Ecto neural progenitor cell (in vitro differentiated cells): ENCODE measurements at regions not wholly inside any gene's neighbourhood (a gene's known extent, or its start where the extent isn't known, plus 50 kb on each side); places are given as distances from the start of the nearest gene placed in this dataset.
"Not testable (repeated sequence)": the region's sequence is repeated elsewhere in the genome, so short reads cannot be mapped to it uniquely, and the experiment has no call there.

Experiments
- DNase-seq: peaks from one replicate; pipeline ENCODE4 v3.0.0-alpha.2; 2018; ENCODE audit warnings: low spot score

DNA sequence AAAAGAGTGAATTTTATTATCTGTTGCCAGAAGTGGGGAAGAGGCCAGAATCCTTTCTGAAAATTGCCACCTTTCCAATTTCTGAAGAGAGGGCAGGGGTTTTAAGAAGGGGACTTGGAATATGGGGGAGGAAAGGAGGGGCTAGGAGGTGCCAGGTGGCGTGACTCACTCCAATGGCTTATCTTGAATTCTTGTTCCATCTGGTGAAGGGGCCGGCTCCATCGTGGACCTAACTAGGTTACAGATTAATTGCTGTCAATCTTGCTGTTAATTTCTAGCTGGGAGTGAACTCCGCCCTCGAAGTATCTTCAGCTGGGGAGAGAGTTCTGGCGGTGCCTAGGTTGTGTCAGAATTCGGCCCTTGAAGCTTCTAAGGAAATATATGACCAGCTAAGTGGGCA is 138.7 kb downstream of the YTHDC2 start:
- DNase-seq: no peak

DNA sequence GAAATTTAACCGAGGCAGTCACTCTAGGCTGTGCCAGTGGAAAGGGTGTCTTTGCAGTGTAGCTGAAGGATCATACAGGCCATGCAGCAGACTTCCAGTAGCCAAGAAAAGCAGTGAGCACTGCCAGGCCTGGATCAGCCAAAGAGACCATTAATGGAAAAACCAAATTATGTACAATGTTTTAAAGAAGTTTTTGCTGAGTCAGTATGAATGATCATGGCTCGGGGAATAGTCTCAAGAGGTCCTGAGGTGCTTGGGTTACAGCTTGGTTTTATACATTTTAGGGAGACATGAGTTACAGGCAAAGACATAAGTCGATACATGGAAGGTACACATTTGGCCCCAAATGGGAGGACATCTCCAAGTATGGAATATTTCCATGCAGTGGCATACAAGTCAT is 141.3 kb downstream of the YTHDC2 start:
- no peak for DNase-seq

DNA sequence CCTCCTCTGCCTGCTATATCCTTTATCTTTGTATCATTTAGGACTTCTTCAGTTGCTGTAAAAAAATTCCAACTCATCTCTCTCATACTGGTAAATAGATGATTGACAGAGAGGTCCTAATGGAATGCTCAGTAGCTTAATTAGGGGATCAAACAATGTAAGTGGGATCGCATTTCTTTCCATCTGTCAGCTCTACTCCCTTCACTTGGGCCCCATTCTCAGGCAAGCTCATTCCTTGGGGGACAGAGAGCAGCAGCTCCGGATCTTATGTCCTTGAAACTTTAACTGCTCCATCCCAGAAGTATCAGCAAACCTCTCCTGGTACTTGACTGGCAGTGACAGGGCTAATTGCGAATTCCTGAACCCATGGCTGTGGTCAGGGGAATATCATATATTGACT is 146.7 kb downstream of the YTHDC2 start:
- DNase-seq: no peak

DNA sequence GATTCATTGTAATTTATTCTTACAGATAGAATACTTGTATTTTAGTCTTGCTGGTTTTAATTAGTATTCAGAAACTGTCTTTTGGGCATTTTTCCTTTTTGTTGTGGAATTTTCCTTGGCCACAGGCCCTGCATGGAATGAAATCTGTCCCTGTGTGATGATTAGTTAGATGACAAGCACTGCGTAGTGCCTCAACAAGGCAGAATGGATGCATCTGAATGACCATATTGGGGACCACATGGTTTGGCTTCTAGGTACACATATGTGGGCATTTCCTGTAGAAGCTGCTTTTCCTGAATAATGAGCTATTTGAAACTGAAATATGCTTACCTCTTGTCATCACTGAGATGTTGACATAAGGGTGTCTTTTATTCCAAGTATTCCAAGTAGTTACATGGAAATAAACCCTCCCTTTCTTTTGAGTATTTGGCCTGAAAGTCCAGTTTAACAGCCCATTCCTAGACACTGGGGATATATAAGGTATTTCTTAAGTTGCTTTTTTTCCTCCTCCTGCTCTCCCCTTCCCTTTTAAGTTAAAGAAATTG is 147.3 kb downstream of the YTHDC2 start:
- DNase-seq: no peak

DNA sequence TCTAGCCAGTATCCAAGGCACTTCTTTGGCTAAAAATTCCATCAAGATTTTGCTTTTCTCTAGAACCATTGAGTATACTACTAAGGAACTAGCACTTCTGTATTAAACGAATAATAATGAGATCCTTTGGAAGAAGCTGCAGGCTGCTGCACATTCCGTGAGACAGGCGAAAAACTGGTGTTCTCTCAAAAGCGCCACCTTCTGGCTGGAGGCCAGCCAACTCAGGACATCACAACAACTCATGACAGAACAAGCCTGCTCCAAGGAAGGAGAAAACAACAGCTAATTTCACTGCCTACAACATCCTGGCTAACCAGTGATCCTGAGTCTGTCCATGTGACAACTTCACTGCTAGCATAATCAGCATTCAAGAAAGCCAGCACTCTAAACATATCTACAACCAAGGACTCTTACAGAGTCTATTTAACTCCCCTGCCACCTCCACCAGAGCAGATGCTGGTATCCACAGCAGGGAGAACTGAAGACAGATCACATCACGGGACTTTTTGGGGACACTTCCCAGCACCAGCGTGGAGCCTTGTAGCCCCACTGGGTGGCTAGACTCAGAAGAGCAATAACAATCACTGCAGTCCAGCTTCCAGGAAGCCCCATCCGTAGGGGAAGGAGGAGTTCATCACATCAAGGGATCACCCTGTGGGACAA is 150.5 kb downstream of the YTHDC2 start:
- no peak for DNase-seq

DNA sequence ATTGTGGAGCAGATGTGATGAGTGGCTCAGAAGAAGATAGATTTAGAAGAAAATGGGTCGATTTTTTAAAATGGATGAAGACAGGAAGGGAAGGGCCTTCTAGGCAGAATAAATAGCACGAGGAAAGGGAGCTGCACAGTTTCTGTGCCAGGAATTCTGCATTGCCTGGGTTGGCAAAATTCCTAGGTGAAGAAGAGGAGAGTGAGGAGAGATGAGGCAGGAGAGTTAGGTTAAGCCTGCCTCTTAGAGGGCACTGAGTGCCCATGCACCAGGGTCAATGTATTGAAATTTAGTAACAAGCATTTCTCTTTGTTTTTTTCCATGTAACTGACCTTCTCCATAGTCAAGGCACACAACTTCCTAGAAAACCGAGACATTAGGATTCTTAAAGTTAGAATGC is 159.5 kb downstream of the YTHDC2 start:
- DNase-seq: no peak

DNA sequence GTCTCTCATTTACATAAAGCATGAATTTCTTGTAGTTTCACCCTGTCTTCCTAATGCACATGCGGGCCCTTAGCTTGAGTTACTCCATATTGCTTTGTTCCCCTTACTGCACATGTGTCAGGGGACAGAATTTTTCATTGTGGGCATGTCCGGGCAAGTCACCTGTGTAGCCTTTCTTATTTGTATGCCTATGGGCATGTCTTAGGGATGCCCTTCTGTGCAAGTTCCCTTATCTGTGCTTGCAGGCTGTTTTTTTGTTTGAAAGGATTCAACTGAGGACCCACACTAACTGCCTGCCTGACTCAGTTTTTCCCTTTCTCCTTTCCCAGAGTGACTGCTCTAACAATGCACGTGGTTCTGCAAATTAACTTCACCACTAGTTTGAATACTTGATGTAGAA is 161.7 kb downstream of the YTHDC2 start:
- no peak for DNase-seq

DNA sequence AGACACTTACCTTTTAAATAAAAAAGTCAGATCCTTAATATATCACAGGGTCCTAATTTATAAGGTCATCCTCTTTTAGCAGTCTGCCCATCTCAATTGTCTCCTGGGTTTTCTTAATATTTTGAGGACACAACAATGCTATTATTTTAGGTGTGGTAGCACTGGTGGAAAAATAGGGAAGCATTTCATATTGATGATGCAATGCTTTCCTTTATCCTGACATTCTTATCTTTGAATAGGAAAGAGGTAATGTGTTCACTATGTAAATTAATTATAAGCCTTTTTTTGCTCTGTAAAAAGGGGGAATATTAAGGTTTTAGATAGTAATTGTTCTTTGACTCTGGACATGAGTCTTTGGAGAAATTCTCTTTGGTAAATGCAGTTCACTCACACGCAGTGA is 164.7 kb downstream of the YTHDC2 start:
- DNase-seq: no peak

DNA sequence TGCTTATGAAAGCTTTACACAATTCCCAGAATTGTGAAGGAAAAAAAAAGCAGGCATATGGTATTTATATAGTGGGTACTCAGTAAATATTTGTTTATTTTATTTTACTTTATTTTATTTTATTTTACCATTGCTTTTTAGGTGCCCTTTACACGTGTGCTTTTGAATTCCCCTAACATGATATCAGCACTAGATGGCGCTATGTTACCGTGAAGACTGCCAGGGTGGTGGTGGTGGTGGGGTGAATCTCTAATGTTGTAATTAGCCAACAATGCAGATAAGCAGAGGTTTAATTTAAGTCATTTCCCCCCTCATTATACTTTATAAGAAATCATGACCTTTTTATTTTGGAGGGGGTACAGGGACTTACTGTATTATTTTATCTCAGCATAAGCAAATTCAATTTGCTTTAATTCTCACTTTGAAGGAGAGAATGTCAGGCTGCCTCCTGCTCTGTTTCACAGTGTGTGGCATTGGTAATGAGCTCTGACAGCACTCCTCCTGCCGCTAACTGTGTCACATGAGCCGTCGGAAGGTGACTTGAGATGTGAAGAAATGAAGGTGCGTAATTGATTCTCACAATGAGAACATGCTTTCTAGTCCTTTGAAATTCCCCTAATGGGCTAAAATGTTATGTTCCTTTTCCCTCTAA is 165.6 kb downstream of the YTHDC2 start:
- DNase-seq: no peak

DNA sequence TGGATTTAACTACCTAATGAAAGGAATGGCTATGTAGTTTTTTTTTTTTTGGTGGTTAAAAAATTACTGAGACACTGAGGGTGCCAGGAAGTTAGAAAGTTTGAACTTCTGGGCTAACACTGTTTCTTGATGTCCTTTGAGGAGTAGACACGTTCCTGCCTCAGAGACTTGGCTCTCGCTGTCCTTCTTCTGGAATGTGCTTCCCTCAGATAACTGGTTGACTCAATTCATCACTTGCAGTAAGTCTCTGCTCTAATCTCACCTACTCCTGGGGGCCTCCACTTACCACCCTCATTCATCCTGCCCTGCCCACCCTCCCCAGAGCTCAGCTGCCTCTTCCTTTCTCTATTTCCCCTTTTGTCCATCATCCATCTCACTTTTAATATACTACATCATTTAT is 167.0 kb downstream of the YTHDC2 start:
- no peak for DNase-seq

DNA sequence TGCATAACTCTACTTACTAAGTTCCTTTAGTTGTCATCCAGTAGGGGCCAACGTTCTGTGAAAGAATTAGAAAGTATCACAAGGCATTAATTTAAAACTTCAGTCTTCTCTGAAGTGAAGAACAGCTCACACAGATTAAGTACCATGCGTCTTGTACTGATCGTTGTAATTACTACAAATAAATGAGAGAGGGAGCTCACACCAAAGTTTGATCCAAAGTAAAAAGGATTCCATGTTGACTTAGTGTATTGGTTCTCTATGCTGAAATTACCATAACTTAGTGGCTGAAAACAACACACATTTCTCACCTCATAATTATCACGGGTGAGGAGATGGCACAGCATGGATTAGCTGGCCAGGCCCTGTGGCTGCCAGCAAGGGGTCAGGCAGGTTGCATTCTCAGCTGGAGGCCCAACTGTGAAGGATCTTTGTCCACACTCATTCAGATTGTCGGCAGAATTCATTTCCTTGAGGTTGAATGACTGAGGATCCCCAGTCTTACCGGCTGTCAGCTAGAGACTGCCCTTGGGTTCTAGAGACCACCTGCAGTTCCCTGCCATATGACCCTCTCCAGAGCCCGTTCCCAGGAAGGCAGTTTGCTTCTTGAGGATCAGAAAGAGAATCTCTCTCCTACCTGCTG is 169.1 kb downstream of the YTHDC2 start:
- no peak for DNase-seq

DNA sequence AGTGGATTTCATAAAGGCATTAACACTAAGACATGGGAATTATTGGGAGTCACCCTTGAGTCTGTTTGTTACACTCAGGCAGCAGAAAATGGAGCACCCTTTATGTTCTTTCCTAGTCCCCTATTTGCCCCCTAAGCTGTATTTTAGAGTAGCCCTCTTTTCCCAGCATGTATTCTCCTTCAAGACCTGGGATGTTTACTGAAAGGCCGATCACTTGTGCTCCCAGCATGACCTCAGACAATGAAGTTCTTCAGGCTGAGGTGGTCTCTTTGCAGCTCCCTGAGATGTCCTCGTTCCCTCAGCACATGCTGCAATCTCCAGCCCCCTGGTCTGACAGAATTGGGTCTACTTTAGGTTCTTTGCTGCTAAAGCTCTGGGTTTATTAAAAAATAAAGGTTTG is 169.7 kb downstream of the YTHDC2 start:
- no peak for DNase-seq

DNA sequence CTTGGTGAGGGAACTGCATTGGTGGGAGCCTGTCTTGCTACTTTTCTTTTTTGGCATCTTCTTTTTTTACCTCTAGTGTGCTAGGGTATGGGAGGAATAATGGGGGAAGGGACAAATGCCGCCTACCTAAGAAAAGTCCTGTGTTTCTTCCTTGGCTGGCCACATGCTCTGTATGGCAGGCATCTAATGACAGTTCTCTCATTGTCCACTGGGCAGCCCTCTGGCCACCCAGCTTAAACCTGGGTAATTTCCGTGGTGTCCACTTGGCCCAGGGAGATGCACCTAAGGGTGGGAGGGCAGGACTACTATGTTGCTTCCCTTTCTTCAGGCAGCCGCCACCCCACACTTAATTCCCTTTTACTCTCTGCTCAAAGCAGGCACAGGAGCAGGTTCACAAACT is 173.1 kb downstream of the YTHDC2 start:
- DNase-seq: no peak

DNA sequence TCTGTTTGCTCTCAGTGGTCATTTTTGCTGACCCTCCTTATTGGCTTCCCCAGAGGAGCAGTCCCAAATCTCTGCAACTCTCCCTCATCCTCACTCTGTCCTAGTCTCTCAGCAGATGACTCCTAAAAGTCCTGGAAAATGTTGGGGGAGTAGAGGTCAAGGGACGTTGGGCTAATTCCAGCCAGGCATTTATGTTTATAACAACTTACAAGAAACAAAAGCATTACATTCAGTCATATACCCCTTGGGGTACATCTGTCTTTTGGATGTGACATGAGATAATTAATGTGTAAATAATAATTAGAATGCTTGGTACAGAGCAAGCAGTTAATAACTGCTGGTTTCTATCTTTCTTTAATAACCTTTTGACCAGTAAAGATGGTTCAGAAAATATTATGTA is 176.2 kb downstream of the YTHDC2 start:
- no peak for DNase-seq

DNA sequence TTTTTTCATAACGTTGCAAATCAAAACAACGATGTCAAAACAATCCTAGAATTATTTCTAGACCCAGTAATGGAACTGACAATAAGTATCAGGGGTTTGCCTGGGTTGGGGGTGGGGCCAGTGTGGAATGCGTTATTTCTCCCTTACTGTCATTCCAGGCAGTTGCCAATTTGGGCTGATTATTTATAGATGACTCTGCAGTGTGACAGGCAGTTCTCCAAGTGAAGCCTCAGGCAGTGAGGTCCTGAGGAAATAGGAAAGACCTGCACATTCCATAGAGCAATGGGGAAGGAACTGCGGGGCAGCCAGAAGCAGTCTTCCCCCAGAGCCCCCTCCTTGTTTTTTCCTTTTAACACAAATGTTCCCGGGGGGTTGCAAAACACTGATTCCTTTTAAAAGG is 179.0 kb downstream of the YTHDC2 start:
- peak; percentile 63 for DNase-seq

DNA sequence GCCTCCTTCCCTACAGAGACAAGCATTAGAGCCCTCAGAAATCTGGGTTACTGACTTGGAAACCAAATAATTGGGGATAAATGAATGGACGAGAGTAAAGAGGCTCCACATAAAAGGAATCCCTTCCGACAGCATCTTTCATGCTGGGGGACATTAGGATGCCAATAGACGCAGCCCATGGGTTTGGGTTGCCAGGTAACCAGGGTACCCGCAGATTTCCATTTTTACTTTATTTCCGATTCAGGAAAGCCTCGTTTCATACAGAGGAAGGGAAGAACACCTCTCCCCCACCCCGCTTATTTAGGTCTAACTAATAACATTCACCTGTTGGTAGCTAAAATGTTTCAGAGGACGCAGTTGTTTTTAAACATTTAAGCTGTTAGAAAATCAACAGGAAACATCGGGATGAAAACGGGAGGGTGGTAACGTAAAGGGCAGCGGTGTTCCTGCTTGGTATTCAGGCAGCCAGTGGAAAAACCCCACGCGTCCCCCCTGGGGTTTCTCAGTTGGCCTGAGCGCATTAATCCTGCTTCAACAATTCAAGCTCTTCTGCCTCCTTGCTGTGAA is 179.5 kb downstream of the YTHDC2 start:
- peak; percentile 85 for DNase-seq

DNA sequence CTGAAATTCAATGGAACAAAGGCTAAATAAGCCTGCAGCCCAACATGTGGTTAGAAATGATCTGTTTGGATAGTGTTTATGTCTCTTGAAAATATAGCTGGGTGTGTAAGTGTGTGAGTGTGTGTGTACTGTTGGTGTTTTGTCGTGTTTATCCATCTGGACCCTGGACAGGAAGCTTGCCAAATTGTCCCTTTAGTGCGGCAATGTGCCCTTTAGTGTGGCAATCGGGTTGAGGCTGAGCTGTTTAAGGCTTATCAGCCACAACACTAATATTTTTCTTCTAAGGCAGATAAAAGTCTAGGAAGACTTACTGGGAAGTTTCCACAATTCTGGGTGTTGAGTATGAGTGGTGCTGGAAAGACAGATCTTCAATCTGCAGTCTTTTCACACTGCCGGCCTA is 180.2 kb downstream of the YTHDC2 start:
- DNase-seq: no peak

DNA sequence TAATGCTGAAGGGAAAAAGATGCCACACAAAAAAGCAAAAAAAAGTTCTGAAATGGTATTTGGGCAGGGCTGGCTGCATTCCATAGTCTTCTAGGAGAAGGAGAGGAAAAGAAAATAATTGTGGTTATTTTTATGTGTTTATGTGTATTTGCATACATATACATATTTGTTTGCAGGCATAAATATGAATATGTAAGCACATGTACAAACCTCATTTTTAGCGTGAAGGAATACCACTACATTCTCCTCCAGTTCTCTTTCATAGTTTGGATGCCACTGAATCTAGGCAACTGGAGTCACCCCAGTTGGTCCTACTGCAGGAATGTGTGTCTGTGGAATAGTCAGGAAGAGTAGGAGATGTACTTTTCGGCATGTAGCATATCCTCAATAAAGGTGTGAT is 181.1 kb downstream of the YTHDC2 start:
- DNase-seq: no peak

DNA sequence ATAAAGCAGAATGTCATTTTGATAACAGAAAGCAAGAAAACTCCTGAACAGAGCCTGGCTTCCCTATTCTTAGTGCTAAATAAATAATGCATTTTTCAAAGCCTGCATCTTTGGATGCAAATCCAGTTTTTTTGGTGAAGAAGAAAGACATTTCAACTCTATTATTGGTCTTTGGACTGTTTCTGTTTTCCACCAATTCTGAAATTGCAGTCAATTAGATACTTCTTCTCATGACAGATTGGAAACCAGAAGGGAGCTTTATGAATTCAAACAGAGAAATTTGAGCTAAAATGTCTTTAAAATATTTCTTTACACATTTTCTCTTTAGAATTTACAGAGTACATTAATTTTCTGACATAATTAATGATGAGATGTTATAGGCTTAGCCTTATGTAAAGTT is 189.8 kb downstream of the YTHDC2 start:
- DNase-seq: no peak

DNA sequence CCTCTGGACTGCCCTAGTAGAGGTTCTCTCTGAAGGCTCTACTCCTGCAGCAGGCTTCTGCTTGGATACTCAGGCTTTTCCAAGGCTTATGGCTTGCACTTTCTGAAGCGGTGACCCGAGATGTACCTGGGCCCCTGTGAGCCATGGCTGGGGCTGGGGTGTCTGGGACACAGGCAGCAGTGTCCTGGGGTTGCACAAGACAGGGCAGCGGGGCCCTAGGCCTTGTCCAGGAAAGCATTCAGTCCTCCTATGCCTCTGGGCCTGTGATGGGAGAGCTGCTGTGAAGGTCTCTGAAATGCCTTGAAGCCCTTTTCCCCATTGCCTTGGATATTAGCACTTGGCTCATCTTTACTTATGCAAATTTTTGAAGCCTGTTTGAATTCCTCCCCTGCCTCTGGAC is 192.2 kb downstream of the YTHDC2 start:
- DNase-seq: no peak

DNA sequence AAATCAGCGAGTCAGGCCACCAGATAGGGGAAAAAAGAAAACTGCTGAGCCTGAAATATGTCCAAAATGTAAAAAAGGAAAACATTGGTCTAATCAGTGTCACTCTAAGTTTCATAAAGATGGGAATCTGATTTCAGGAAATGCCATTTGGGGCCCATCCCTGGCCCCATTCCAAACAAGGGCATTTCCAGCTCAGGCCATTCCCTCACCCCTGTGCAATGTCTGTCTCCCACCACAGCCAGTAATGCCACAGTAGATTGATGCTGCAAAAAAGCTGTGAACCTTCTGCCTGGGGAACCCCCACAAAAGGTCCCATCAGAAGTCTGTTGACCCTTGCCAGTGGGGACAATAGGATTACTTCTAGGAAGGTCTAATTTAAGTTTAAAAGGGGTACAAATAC is 199.6 kb downstream of the YTHDC2 start:
- no peak for DNase-seq

DNA sequence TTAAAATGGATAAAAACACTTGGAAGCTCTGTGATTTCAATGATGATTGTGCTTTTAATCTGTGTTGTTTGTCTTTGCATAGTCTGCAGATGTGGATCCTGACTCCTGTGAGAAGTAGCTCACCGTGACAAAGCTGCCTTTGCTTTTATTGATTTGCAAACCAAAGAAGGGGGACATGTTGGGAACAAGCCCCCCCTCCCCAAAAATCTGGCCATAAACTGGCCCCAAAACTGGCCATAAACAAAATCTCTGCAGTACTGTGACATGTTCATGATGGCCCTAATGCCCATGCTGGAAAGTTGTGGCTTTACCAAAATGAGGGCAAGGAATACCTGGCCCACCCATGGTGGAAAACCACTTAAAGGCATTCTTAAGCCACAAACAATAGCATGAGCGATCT is 202.4 kb downstream of the YTHDC2 start:
- DNase-seq: not testable (repeated sequence)

DNA sequence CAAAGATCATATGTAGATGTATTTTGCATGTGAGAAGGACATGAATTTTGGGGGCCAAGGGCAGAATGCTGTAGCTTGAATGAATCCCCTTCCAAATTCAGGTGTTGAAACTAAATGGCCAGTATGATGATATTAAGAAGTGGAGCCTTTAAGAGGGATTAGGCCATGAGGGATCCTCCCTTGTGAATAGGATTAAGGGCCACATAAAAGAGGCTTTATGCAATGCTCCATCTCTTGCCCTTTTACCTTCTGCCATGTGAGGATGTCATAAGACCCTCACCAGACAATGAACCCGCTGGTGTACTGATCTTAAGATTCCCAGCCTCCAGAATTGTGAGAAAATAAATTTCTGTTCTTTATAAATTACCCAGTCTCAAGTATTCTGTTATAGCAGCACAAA is 206.1 kb downstream of the YTHDC2 start:
- DNase-seq: no peak
